HEK293 (cell line): ENCODE measurements at regions not wholly inside any gene's neighbourhood (a gene's known extent, or its start where the extent isn't known, plus 50 kb on each side); places are given as distances from the start of the nearest gene placed in this dataset.

ENCODE experiments used
- PATZ1 ChIP-seq: fragments of 450-650 bp; formaldehyde crosslinking; IDR thresholded peaks from 2 replicates; pipeline ENCODE4 v1.5.1; 2016; ENCODE audit warnings: missing biosample characterization, missing genetic modification characterization
- ZNF18 ChIP-seq: fragments of 450-650 bp; formaldehyde crosslinking; IDR thresholded peaks from 2 replicates; pipeline ENCODE4 v1.5.1; 2016; ENCODE audit warnings: missing biosample characterization, missing genetic modification characterization
- ZNF488 ChIP-seq: fragments of 450-650 bp; formaldehyde crosslinking; IDR thresholded peaks from 2 replicates; pipeline ENCODE4 v1.5.1; 2016; ENCODE audit warnings: missing biosample characterization, missing genetic modification characterization
- ZNF510 ChIP-seq: fragments of 450-650 bp; formaldehyde crosslinking; IDR thresholded peaks from 2 replicates; pipeline ENCODE4 v1.5.1; 2018; ENCODE audit warnings: mild to moderate bottlenecking, missing genetic modification characterization, missing biosample characterization; ENCODE audit not compliant: insufficient replicate concordance
- ZNF530 ChIP-seq: fragments of 450-650 bp; formaldehyde crosslinking; IDR thresholded peaks from 2 replicates; pipeline ENCODE4 v1.5.1; 2016; ENCODE audit warnings: low read depth, missing biosample characterization, missing genetic modification characterization
- ZNF544 ChIP-seq: fragments of 450-650 bp; formaldehyde crosslinking; IDR thresholded peaks from 2 replicates; pipeline ENCODE4 v1.5.0; 2017; ENCODE audit warnings: missing biosample characterization, missing genetic modification characterization
- ZNF654 ChIP-seq: fragments of 450-650 bp; formaldehyde crosslinking; IDR thresholded peaks from 2 replicates; pipeline ENCODE4 v1.5.1; 2016; ENCODE audit warnings: low read depth, missing biosample characterization, missing genetic modification characterization

- TF ChIP-seq ZNF18 (no peak), ZNF510 (tag by site-specific recombination) (no peak), ZNF530 (tag by site-specific recombination) (no peak), ZNF544 (tag by site-specific recombination) (no peak), ZNF488 (tag by site-specific recombination) (no peak), ZNF654 (no peak), PATZ1 (tag by site-specific recombination) (no peak)
Measured at GRCh38 chr6:156562019-156562418, 215.2 kb upstream of the ARID1B start.
